HG03520 (cell line): ENCODE measurements at regions not wholly inside any gene's neighbourhood (a gene's known extent, or its start where the extent isn't known, plus 50 kb on each side); places are given as distances from the start of the nearest gene placed in this dataset.
"Not testable (repeated sequence)": the region's sequence is repeated elsewhere in the genome, so short reads cannot be mapped to it uniquely, and the experiment has no call there.

Experiments
- ATAC-seq: cut with Tn5 transposase; IDR thresholded peaks from one replicate; pipeline ENCODE4 v1.9.1; 2021; ENCODE audit warnings: mild to moderate bottlenecking, moderate library complexity; ENCODE audit not compliant: unreplicated experiment

DNA sequence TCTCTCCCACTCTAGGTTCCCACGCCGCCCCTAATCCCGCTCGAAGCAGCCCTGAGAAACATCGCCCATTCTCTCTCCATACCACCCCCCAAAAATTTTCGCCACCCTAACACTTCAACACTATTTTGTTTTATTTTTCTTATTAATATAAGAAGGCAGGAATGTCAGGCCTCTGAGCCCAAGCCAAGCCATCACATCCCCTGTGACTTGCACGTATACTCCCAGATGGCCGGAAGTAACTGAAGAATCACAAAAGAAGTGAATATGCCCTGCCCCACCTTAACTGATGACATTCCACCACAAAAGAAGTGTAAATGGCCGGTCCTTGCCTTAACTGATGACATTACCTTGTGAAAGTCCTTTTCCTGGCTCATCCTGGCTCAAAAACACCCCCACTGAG, 127.2 kb upstream of the ADCY2 start:
- not testable (repeated sequence) for ATAC-seq

DNA sequence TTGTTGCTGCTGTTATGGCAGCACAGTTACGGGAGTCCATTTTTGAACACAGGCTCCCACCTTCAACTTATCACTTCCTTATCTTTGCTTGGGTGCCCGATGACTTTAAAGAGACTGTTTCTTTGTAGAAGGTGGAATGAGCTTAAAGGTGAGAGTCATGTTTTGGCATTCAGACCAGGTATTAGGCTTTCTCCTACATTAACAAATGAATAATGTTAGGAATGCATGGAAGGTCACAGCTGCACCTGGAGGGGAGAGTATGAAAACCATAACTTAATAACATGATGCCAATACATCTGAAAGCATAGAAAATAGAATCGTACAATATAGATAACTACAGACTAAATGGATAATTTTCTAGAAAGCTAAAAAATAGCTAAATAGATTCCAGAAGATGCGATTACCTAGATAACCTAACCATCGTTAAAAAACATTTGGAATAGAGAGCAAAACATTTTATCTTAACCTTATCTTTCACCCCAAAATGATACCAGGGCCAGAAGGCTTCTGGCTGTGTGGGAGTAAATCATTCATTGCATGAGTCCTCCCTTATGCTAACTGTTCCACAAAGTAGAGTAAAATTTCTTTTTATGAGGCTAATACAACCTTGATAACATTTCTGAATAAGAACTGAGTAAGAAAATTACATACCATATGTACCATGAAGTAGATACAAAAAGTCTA, 126.2 kb upstream of the ADCY2 start:
- no peak for ATAC-seq

DNA sequence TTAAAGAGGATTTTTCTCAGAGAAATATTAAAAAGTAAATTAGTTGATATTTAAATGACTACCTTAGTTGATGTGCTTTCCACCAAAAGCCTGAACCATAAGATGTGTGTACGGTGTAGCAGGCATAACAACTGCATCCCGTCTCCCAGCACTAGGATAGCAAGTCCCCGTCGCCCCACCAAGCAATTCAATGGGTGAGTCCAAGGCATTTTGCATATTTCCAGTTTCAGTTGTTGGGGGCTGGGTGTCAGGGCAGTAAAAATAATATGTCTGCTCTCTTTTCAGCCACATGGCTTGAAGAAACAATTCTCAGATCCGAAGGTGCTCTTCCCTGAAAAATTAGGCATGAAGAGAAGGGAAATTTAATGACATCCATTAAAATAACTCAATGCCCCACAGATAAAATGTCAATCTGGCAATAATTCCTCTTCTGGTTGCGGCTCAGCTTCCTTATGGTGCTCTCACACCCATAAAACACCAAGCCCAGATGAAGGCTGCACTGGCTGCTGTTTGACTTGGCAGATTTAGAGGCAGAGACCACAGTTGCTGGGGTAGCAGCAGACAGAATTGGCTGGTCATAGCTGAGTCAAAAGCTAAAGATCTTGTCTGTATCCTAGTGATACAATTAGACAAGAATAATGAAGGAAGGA, 124.4 kb upstream of the ADCY2 start:
- ATAC-seq = no peak

DNA sequence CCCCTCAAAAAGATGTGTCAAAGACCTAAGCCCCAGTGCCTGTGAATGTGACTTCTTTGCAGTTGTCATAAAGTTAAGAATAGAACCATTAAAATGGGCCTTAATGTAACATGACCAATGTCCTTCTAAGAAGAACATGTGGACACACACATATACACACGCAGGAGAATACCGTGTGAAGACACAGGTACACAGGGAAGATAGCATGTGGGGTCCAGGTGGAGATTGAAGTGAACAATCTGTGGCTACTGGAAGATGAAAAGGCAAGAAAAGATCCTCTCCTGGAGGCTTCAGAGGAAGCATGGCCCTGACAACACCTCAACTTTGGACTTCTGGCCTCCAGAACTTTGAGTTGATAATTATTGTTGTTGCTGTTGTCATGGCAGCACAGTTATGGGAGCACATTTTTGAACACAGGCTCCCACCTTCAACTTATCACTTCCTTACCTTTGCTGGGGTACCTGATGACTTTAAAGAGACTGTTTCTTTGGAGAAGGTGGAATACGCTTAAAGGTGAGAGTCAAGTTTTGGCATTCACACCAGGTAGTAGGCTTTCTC, 123.5 kb upstream of the ADCY2 start:
- ATAC-seq = no peak

DNA sequence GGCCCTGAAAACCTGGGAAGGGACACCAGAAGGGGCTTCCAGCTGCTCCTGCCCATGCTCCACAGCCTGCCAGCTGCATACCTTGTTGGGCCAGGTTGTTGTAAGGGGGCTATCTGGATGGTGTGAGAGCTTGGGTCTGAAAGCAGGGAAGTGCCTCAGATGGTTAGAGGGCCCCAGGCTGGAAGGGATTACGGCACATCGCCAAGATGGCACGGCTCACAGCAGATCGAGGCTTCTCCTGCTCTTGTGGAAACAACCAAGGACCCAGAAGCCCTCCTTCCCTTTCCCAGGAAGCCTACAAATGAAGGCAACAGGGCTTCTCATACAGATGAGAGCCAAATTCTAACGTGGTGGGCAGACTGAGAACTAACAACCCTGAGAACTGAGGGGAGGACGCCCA, 121.7 kb upstream of the ADCY2 start:
- no peak for ATAC-seq

DNA sequence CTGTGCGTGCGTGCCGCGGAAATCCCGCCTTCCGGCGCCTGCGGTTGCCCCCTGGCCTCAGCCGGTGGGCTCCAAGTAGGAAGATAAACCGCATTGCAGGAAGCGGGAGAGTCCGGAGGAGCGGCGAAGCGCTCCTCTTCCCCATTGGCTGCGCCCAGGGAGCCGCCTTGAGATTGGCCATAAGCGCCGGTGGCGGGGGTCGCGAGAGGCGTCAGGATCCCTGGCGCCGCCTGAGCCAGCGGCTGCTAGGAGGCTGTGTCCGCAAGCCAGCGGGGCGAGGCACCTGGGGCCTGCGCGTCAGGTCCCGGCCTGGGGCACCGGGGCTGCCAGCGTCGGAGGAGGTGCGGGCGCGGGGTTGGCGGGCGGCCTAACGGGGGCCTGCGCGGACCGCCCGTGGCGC, 106.3 kb upstream of the ADCY2 start:
- not testable (repeated sequence) for ATAC-seq

DNA sequence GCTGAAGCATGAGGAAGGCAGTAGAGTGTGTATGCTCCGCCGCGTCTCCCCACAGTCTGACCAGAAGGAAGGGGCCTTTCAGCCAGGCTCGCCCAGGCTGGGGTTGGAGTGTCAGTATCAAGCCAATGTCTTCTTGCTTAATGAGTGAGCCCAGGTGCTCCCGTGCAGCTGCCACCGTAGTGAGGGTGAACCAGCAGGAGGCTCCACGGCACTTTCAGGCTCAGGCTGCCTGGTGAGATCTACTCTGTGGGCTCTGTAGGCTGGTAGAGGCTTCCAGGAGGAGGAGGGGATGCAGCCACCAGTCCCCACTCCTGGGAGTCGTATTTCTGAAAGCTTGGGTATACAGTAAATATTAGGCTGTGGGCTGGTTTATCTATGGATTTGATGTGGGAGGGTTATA, 98.1 kb upstream of the ADCY2 start:
- ATAC-seq = not testable (repeated sequence)

DNA sequence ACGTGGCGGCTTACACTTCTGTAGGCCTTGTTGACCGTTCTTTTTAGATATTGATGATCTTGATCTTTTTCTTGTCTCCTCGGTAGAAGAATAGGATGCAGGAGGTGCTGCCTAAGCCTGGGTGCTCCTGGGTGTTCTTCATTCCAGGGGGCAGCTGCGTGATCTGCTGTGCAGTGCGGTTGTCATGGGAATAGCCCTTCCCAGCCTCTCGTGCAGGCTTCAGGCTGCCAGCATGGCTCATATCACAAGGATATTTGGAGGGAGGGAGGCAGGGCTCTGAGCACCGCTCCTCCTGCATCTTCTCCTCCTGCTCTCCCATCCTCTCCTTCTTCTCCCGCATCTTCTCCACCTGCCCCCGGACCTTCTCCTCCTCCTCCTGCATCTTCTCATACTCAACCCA, 96.2 kb upstream of the ADCY2 start:
- ATAC-seq = not testable (repeated sequence)

DNA sequence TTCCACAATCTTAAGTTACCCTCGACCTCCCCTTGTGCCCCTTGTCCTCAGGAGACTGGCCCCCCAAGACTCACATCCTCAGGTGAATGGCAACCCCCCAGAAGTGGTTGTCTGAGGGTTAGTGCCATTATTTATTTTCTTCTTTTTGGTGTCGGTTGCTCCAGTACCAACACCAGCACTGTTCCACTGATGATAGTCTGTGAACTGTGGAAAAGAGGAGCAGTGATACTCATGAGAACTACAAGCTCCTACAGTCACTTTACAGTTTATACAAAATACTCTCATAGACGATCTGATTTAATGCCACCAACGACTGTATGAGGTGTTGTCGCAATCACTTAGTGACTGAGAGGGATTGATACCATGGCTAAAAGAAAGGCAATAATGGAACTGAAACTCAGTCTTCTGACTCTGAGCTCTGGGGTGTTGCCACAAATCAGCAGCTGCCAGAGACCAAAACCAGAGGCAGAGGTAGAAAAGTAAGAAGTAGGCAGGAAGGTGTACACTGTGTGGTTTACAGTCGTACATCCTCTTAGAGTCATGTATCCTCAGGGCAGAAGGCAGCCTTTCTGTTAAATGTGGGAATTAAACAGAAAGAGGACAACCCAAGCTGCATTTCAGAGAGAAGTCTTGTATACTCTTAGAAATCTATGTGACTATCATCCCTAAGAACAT, 90.8 kb upstream of the ADCY2 start:
- not testable (repeated sequence) for ATAC-seq

DNA sequence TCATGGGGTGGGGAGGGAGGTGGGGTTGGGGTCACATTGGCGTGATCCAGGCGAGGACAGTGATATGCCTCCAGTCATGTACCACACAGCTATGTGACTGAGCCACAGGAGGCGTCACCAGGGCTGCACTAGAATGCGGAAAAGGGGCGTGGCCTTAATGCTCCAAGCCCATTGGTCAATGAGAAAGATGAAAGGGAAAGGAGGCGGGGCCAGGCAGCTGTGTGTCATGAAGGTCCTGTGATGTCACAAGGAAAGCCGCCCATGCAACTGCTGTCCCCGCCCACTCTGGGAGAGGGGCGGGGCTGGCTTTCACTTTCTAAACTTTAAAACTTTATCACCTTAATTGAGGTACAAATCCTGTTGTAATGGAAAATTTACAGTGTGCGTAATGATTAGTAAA, 89.4 kb upstream of the ADCY2 start:
- ATAC-seq = not testable (repeated sequence)

DNA sequence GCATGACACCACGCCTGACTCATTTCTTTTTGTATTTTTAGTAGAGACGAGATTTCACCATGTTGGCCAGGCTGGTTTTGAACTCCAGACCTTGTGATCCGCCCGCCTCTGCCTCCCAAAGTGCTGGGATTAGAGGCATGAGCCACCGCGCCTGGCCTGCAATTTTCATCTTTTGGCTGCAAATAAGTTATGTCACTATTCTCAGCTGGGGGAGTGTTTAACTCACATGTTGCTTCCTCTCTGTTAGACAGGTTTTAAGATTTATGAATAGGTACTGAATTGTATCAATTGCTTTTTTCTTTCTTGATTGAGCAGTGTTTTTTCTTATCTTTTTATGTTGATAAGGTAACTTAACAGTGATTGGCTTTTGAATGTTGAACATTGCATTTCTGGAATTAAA, 88.2 kb upstream of the ADCY2 start:
- not testable (repeated sequence) for ATAC-seq

DNA sequence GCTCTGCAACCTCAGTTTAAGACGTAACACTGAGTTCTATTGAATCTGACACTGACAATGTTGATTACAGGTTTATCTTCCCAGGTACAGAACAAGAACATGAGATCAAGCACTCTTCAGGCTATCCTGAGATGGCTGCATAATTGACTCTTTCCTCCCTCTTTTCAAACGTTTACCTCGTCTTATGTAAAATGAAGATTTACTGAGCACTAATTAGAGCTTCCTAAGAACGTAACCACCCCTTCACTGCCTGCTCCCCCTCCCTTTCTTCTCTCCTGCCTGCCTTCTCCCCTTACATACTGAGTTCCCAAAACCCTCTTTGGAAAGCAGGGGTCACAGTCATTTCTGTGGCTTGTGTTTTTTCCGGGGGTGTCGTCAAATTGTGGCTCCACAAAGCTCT, 86.2 kb upstream of the ADCY2 start:
- ATAC-seq = not testable (repeated sequence)

DNA sequence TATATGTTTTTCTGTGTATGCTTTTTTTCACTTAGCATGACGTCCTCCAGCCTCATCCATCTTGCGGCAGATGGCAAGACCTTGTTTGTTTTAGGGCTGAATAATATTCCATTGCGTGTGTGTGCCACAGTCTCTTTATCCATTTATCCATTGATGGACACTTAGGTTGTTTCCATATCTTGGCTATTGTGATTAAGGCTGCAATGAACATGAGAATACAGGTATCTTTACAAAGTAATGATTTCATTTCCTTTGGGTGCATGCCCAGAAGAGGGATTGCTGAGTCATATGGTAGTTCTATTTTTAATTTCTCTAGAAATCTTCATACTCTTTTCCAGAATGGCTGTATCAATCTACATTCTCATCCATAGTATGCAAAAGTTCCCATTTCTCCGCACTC, 85.3 kb upstream of the ADCY2 start:
- ATAC-seq = not testable (repeated sequence)

DNA sequence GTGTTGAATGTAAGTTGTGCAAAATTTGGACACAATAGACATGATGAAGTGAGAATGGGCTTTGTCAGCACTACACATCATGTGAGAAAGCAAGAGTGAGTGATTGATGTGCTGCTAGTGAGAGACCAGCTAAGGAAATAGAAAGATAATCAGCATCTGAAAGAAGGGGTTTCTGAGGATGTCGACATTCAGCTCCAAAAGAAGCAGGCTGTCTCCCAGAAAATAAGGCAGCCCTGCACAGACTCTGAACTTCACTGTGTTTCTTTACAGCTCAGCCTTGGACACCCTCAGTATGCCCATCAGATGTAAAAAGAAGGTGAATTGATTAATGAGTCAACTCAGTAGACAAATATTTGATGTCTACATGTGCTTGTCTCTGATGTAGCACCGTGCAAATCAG, 80.8 kb upstream of the ADCY2 start:
- ATAC-seq = no peak

DNA sequence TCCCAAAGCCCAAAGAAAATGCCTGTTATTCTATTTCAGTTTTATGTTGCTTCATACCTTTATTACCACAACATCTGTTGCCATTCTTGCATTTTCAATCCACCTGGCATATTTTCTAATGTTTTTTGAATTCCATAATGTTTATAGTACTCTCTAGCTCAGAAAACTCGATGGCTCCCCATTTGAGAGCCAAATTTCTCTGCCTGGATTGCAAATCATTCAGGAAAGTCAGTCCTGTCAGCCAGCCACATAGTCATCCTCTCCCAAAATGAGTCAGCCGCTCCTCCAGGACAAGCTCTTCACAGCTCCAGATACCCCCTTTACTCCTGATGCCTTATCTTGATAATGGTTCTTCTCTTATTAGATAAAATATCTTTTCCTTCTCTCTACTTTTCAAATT, 78.2 kb upstream of the ADCY2 start:
- no peak for ATAC-seq

DNA sequence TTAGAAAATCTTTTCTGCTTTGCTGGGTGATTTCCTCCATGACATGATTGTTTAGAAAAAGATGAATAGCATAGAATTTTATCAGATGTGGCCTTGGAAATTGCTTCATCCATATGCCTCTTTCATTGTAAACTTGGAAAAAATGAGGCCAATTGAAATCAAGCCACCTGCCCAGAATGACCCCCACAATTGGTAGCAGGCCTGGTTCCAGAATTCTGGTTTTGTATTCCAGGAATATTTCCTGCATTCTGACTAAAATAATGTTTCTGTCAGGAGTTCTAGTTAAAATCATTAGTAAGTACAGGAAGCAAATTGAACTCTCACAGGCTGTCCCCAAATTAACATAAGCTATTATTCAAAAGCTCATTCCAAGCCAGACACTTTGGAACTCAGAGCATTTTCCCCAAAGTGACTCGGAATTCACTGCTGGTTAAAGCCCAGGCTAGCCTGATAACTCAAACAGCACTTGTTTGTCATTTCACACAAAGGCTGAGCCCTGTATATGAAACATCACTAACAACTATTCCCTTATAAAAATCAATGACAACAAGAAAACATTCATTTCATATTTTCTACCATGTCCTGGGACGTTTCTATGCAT, 75.1 kb upstream of the ADCY2 start:
- ATAC-seq = no peak

DNA sequence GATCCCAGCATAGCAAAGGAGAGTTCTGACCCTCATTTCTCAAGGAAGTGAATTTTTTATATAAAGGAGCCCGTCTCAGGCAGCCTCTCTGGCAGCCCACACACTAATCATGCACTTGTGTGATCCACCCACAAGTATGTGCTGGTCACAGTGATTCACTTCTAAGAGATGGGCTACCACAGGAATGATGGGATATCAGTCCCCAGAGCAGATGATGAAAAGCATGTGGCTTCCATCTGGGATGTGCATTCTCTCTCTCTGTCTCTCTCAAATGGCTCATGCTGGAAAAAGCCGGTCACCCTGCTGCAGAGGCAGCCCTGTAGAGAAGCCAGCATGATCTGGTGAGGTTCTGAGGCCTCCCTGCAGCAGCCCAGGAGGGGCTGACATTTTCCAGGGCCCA, 74.2 kb upstream of the ADCY2 start:
- ATAC-seq = no peak

DNA sequence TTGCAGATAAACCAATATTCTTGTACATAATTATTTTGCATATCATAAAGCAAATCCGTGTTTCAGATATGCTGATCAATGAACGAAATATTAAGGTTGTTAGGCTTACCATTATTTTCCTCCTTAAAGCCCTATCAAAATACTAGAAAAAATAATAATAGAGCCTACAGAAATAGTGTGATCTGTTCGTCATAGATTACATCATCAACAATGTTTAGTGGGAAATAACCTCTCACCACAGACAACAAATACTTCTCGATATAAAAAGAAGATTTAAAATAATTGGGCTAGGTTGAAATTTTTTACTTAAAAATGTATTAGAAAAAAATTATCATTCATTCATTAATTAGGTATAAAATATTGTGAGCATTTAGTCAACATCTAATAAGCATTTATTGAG, 71.0 kb upstream of the ADCY2 start:
- no peak for ATAC-seq

DNA sequence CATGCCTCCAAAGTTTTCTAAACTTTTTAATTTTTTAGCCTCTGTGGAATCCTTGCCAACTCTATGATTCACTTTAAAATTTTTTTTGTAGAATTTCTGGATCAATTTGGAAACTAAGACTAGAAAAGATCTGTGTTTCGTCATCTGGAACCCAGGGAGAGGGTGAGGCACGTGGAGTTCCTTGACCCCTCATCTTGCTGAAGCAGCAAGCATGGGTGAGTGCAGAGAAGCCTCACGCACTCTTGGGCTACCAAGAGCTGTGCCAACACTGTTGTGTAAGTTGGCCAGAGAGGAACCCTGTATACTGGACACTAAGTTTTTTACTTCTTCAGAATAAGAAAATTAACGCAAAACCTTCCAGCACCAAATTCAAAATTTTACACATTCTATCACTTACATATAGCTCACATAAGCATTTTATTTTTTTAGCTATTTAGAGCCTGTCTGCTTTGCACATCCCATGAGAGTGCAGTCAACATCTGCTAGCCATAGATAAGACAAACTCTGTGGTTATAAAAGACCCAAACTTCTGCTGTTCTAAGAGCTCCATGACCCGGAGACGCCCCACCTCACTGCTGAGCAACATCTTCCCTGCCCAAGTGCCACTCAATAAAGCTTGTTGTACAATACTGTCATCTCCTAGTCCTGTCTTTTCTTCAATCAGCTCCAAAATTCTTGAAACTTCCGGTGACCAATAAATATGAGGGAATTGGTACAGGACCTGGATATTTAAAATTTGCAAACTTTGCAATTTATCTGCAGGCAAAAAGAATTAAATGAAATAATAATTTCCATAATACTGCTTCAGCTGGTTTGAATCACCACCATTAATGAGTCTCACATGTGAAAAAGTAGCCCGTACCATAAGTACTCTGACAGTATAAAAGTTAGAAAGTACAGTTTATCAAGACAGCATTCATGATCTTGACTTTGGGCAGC, 69.7 kb upstream of the ADCY2 start:
- ATAC-seq = no peak

DNA sequence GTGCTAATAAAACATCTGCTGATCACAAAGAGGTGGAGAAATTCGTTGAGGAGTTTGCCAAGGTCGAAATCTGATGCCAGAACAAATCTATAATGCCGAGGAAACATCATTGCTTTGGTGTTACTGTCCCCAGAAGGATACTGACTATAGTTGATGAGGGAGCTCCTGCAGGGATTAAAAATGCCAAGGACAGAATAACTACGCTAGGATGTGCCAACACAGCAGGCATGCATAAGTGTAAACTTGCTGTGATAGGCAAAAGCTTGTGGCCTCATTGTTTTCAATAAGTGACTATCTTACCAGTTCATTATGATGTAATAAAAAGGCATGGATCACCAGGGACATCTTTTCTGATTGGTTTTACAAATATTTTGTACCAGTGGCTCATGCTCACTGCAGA, 66.8 kb upstream of the ADCY2 start:
- no peak for ATAC-seq
